Kidney epithelial cell (primary cell): ENCODE measurements at regions not wholly inside any gene's neighbourhood (a gene's known extent, or its start where the extent isn't known, plus 50 kb on each side); places are given as distances from the start of the nearest gene placed in this dataset.

ENCODE experiments used
- DNase-seq: peaks from one replicate; pipeline ENCODE4 v3.0.0-alpha.2; 2010; ENCODE audit warnings: low read depth
- H3K27me3 ChIP-seq: 2 replicates; pipeline ENCODE4 v1.6.0; 2011; ENCODE audit warnings: low read length; ENCODE audit not compliant: control insufficient read depth, insufficient read depth
- H3K36me3 ChIP-seq: 2 replicates; pipeline ENCODE4 v1.5.1; 2011; ENCODE audit warnings: low read length; ENCODE audit not compliant: control insufficient read depth, insufficient read depth
- H3K4me3 ChIP-seq: 2 replicates; pipeline ENCODE4 v1.5.1; 2011; ENCODE audit warnings: low read depth, mild to moderate bottlenecking, control low read depth, low read length
- CTCF ChIP-seq: IDR thresholded peaks from 2 replicates; pipeline ENCODE4 v1.5.1; 2011; ENCODE audit warnings: mild to moderate bottlenecking, moderate library complexity, low read length, control low read depth, inconsistent platforms; ENCODE audit not compliant: insufficient read depth, poor library complexity, severe bottlenecking

DNA sequence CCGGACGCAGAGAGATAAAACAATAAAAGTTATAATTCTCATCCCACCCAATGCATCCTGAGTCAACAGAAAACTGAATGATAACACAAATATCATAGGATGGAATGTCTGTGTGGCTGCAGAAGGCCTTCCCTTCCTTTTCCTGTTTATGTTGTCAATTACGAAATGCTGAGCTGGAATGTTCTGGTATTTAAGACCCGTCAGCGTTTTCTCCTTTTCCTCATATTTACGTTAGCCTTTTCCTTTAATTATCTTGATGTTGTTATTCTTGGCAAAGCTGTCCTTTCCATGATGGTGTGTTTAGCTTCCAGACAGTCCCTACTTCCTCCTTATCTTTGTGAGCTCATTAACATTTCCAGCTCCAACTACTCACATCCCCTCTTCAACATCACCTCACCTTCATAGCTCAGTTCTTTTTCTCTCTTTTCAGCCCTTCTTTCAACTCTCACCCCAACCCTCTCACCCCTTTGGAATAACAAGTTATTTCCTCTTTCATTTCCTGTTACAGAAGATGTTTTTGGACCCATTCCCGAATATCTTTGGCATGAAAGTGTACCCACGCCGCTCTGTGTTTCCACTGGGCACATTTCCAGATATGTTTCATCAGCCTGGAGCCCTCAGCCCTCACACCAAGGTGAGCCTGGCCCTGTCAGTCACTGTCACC is 221.6 kb downstream of the NR2F1-AS1 start:
- DNase-seq, result no peak
- H3K27me3 ChIP-seq, result no peaks in the 10 kb centered on the region
- no peak for TF ChIP-seq CTCF
- no peaks in the 10 kb centered on the region for H3K36me3 ChIP-seq
- H3K4me3 ChIP-seq, result no peak overlapping the region

DNA sequence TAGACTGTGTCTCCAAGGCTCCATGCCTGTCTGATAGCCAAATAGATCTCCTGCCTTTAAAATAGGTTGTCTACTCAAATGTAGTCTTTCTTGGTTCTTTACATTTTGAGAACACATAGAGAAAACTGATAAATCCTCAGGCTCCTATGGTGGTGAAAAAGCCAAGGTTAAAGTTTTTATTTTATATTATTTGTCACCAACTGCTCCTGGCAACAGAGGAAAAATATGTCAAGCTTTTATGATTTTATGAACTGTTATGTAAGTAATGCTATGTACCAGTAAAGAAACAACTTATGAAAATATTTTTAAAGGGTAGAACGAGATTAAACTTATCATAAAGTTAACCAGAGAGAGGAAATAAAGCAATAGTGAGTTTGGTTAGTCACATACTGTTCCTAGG is 222.8 kb downstream of the NR2F1-AS1 start:
- no peak for TF ChIP-seq CTCF
- no peak for DNase-seq
- Histone ChIP-seq H3K4me3 (no peak overlapping the region), H3K36me3 (no peaks in the 10 kb centered on the region), H3K27me3 (no peaks in the 10 kb centered on the region)

- Histone ChIP-seq H3K27me3 (no peaks in the 10 kb centered on the region), H3K36me3 (no peaks in the 10 kb centered on the region)
- no peak for DNase-seq
These were observed 223.3 kb downstream of the NR2F1-AS1 start for GRCh38 chr5:93357686-93358085.

DNA sequence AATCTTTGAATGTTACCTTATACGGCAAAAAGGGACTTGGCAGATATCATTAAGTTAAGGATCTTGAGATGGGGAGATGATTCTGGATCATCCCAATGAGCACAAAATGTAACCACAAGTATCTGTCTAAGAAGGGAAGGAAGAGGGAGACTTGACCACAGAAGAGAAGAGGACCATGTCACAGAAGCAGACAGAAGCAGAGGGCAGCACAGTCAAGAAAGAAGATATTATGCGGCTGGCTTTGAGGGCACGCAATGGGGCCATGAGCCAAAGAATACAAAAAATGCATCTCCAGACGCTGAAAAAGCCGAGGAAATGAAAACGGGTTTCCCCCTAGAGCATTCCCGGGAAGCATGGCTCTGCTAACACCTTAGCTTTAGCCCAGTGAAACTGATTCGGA is 225.3 kb downstream of the NR2F1-AS1 start:
- no peak for DNase-seq
- Histone ChIP-seq H3K27me3 (no peaks in the 10 kb centered on the region), H3K4me3 (no peak overlapping the region), H3K36me3 (no peaks in the 10 kb centered on the region)
- no peak for TF ChIP-seq CTCF

More at GRCh38 chr5:93357686-93358085, 223.3 kb downstream of the NR2F1-AS1 start:
- TF ChIP-seq CTCF, result no peak
- H3K4me3 ChIP-seq, result no peak overlapping the region

DNA sequence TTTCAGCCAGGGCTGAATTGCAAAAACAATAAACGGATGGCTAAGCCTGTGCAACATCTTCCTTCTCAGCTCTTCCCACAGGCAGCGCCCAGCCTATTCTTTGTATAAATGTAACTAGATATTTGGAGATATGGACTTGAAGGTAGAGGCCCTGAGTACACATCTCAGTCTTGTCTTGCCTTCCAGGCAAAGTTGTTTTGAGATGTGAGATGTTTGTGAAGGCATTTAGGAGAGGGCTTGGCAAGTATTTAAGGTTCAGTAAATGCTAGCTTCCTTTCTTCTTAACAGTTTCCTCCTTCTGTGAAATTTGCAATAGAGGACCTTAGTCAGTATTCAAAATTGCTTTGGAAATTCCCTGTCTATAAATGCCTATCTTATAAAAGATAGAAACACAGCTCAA is 228.8 kb downstream of the NR2F1-AS1 start:
- DNase-seq, result no peak
- no peaks in the 10 kb centered on the region for H3K27me3 ChIP-seq
- no peak overlapping the region for H3K4me3 ChIP-seq
- H3K36me3 ChIP-seq, result no peaks in the 10 kb centered on the region
- no peak for TF ChIP-seq CTCF

DNA sequence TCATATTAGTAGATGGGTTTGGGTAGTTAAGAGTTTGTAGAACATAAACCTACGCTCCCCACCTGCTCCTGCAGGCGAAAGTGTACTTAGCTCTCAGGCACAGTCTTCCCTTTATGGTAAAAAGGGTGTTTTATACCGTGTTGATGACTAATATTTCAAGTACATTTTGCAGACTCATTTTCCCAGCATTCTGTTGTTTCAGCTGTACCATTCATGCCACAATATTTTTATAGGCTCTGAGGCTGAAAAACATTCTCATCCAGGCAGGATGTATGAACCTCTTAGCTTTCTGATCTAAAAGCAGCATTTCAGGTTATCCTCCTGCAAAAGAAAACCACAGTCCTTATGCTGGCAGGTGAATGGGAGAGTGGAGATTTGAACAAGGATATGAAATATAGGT is 231.4 kb downstream of the NR2F1-AS1 start:
- Histone ChIP-seq H3K27me3 (no peaks in the 10 kb centered on the region), H3K36me3 (no peaks in the 10 kb centered on the region), H3K4me3 (no peak overlapping the region)
- TF ChIP-seq CTCF, result no peak
- peak; percentile 62 for DNase-seq
